ENCODE measurements at regions not wholly inside any gene's neighbourhood (a gene's known extent, or its start where the extent isn't known, plus 50 kb on each side); places are given as distances from the start of the nearest gene placed in this dataset.

DNA sequence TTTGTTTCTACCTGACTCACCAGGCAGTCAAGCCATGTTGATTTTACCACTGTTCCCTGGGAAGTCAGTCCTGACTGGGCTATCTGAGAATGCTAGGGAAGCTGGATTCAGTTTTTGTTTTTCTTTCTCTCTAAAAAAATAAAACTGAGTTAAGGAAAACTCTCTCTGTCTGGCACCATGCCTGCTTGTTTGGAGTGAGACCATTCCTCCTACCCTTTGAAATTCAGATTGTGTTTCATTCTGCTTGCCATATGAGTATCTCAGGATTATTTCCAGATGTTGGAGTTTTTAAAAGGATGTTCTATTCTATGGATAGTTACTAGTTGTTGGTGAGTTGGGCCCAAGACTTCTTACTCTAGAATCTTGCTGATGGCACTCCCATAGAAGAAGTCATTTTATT lies 1917.0 kb downstream of the LRRC4C start:
- TF ChIP-seq, protein P1, sequence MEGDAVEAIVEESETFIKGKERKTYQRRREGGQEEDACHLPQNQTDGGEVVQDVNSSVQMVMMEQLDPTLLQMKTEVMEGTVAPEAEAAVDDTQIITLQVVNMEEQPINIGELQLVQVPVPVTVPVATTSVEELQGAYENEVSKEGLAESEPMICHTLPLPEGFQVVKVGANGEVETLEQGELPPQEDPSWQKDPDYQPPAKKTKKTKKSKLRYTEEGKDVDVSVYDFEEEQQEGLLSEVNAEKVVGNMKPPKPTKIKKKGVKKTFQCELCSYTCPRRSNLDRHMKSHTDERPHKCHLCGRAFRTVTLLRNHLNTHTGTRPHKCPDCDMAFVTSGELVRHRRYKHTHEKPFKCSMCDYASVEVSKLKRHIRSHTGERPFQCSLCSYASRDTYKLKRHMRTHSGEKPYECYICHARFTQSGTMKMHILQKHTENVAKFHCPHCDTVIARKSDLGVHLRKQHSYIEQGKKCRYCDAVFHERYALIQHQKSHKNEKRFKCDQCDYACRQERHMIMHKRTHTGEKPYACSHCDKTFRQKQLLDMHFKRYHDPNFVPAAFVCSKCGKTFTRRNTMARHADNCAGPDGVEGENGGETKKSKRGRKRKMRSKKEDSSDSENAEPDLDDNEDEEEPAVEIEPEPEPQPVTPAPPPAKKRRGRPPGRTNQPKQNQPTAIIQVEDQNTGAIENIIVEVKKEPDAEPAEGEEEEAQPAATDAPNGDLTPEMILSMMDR (IDR thresholded peaks at IDR 0.05): no peak
- TF ChIP-seq POLR2A (IDR thresholded peaks at IDR 0.05): no peak

All from body of pancreas (tissue), 4 donors.